ENCODE measurements at regions not wholly inside any gene's neighbourhood (a gene's known extent, or its start where the extent isn't known, plus 50 kb on each side); places are given as distances from the start of the nearest gene placed in this dataset.

- TF ChIP-seq CTCF (conservative IDR thresholded peaks at IDR 0.05) (no peak), ZFX (IDR thresholded peaks at IDR 0.05) (no peak)
These were observed 76.0 kb downstream of the CXCL12 start for GRCh38 chr10:44308935-44309334.
